ENCODE measurements at regions not wholly inside any gene's neighbourhood (a gene's known extent, or its start where the extent isn't known, plus 50 kb on each side); places are given as distances from the start of the nearest gene placed in this dataset.

DNA sequence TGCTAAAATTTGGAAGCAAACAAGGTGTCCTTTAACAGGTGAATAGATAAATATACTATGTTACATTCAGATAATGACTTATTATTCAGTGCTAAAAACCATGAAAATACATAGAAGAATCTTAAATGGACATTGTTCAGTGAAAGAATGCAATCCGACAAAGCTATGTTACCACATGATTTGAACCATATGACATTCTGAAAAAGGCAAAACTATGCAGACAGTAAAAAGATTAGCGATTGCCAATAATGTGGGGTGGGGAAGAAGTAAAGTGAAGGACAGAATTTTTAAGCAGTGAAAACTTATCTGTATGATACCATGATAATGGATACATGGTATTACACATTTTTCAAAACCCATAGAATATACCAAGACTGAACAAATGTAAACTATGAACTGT, 926.9 kb downstream of the FAT4 start:
- Histone ChIP-seq H3K9me3 (replicated peaks in 1 of 3) (peaks cover 0 to 6% (median 0%) of the 10 kb centered on the region in 3 donors), H3K36me3 (replicated peaks in 1 of 2) (no peaks in the 10 kb centered on the region), H3K27me3 (no peaks in the 10 kb centered on the region), H3K4me3 (no peak overlapping the region), H3K27ac (no peak overlapping the region), H3K4me1 (replicated peaks in 1 of 2) (no peaks in the 10 kb centered on the region)
- no peak for DNase-seq
- no peak for TF ChIP-seq POLR2A (IDR thresholded peaks at IDR 0.05)
- TF ChIP-seq, protein P1, sequence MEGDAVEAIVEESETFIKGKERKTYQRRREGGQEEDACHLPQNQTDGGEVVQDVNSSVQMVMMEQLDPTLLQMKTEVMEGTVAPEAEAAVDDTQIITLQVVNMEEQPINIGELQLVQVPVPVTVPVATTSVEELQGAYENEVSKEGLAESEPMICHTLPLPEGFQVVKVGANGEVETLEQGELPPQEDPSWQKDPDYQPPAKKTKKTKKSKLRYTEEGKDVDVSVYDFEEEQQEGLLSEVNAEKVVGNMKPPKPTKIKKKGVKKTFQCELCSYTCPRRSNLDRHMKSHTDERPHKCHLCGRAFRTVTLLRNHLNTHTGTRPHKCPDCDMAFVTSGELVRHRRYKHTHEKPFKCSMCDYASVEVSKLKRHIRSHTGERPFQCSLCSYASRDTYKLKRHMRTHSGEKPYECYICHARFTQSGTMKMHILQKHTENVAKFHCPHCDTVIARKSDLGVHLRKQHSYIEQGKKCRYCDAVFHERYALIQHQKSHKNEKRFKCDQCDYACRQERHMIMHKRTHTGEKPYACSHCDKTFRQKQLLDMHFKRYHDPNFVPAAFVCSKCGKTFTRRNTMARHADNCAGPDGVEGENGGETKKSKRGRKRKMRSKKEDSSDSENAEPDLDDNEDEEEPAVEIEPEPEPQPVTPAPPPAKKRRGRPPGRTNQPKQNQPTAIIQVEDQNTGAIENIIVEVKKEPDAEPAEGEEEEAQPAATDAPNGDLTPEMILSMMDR (IDR thresholded peaks at IDR 0.05): no peak
- intact Hi-C loops (cut with DNase I): no loop called here
- 74 to 92% (median 86%) methylated on average over 2 of the region's 2 CpGs for WGBS, 4 donors

DNA sequence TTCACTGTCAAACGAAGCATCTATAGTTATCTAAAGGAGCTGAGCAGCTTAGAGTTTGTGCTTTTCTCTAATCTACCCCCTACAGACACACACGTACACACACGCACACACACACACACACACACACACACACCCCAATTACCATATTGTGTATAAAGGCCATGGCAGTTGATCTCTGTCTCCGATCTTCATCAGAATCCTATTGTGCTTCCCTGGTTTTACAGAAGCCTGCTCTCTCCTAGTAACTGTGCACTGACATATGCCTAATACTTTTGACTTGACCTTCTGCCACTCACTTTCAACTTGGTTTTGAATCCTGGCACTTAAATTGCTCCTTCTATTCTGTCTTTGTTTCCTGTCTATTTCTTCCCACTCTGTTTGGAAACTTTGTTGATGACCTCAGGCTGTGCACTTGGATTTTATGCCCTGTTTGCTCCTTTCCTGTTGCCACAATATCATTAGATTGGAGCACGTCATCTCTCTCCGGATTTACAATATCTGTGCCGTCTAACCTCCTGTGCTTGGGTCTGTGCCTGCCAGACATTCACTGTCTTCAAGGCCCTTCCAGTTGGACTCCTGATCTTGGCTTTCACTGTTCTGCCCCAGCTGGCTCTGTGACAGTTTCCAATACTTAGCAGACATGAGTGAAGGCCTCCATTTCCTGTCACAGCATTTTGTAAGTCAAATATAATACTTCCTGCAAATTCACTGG, 928.1 kb downstream of the FAT4 start:
- Histone ChIP-seq H3K9me3 (replicated peaks in 1 of 3) (peaks cover 0 to 6% (median 0%) of the 10 kb centered on the region in 3 donors), H3K27ac (no peak overlapping the region), H3K4me3 (no peak overlapping the region), H3K27me3 (no peaks in the 10 kb centered on the region), H3K36me3 (replicated peaks in 1 of 2) (no peaks in the 10 kb centered on the region), H3K4me1 (replicated peaks in 1 of 2) (no peaks in the 10 kb centered on the region)
- peak in 5 of 7 donors; percentile 4 to 53 (median 13) for DNase-seq
- WGBS, 4 donors: 53 to 64% (median 60%) methylated on average over 7 of the region's 7 CpGs
- no peak for TF ChIP-seq POLR2A (IDR thresholded peaks at IDR 0.05)
- TF ChIP-seq, protein P1 (IDR thresholded peaks at IDR 0.05): no peak
- intact Hi-C loops (cut with DNase I): no loop called here

DNA sequence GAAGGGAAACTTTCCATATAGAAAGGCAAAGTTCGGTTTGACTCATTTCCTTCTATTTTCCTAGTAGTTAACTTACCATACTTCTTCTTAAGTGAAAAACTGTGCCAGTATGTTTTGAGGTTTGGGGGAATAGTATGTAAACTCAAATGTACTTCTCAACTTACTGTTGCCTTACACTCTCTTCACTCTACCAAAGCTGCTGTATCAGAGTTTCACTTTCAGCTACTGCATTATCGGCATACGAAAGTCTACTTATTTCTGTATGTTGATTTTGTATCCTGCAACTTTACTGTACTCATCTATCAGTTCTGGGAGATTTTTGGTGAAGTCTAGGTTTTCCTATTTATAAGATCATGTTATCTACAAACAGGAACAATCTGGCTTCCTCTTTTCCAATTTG, 932.7 kb downstream of the FAT4 start:
- no peaks in the 10 kb centered on the region for H3K36me3 ChIP-seq (replicated peaks in 1 of 2)
- no peak overlapping the region for H3K27ac ChIP-seq
- TF ChIP-seq, protein P1 (IDR thresholded peaks at IDR 0.05): no peak
- TF ChIP-seq POLR2A (IDR thresholded peaks at IDR 0.05): no peak
- DNase-seq: no peak
- no peak overlapping the region for H3K4me3 ChIP-seq
- no peaks in the 10 kb centered on the region for H3K4me1 ChIP-seq (replicated peaks in 1 of 2)
- no peaks in the 10 kb centered on the region for H3K27me3 ChIP-seq
- WGBS, 4 donors: 75 to 82% (median 76%) methylated on average over 3 of the region's 3 CpGs
- intact Hi-C loops (cut with DNase I): no loop called here
- no peaks in the 10 kb centered on the region for H3K9me3 ChIP-seq (replicated peaks in 1 of 3)

DNA sequence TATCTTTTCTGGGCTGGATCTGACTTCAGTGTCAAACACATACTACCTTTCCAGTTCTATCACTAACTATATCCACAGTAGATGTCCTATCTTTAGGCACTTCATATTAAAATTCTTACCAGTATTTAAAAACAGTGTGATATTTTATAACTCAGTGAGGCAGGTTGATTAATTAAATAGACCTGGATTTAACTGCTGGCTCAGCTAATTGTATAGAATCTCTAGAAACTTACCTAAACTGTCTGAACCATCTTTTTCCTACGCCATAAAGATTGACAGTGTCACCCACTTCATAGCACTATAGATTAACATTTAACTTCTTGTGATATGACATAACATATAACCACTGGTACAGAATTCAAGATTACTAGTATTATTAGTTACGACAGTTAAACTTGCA, 935.3 kb downstream of the FAT4 start:
- Histone ChIP-seq H3K27ac (no peak overlapping the region), H3K9me3 (replicated peaks in 1 of 3) (no peaks in the 10 kb centered on the region), H3K27me3 (no peaks in the 10 kb centered on the region), H3K4me3 (no peak overlapping the region), H3K4me1 (replicated peaks in 1 of 2) (no peaks in the 10 kb centered on the region), H3K36me3 (replicated peaks in 1 of 2) (no peaks in the 10 kb centered on the region)
- TF ChIP-seq, protein P1 (IDR thresholded peaks at IDR 0.05): no peak
- TF ChIP-seq POLR2A (IDR thresholded peaks at IDR 0.05): no peak
- intact Hi-C loops (cut with DNase I): no loop called here
- 82 to 92% (median 86%) methylated on average over 2 of the region's 2 CpGs for WGBS, 4 donors
- DNase-seq: no peak
